ENCODE measurements at regions not wholly inside any gene's neighbourhood (a gene's known extent, or its start where the extent isn't known, plus 50 kb on each side); places are given as distances from the start of the nearest gene placed in this dataset.

GRCh38 chr2:226529556-226529955 is 270.1 kb downstream of the IRS1 start:
- H3K4me3 ChIP-seq (ENCODE audit: low read depth, low read length), result no peak overlapping the region
- TF ChIP-seq, protein P1, sequence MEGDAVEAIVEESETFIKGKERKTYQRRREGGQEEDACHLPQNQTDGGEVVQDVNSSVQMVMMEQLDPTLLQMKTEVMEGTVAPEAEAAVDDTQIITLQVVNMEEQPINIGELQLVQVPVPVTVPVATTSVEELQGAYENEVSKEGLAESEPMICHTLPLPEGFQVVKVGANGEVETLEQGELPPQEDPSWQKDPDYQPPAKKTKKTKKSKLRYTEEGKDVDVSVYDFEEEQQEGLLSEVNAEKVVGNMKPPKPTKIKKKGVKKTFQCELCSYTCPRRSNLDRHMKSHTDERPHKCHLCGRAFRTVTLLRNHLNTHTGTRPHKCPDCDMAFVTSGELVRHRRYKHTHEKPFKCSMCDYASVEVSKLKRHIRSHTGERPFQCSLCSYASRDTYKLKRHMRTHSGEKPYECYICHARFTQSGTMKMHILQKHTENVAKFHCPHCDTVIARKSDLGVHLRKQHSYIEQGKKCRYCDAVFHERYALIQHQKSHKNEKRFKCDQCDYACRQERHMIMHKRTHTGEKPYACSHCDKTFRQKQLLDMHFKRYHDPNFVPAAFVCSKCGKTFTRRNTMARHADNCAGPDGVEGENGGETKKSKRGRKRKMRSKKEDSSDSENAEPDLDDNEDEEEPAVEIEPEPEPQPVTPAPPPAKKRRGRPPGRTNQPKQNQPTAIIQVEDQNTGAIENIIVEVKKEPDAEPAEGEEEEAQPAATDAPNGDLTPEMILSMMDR (IDR thresholded peaks at IDR 0.05; ENCODE audit: insufficient read depth, low read depth, low read length, missing control alignments), result no peak
- no peak for DNase-seq (ENCODE audit: low read depth)

- TF ChIP-seq, protein P1 (IDR thresholded peaks at IDR 0.05; ENCODE audit: insufficient read depth, low read depth, low read length, missing control alignments), result no peak
- H3K4me3 ChIP-seq (ENCODE audit: low read depth, low read length), result no peak overlapping the region
- DNase-seq (ENCODE audit: low read depth), result no peak
Observed at GRCh38 chr2:226526716-226527115, 272.9 kb downstream of the IRS1 start.

DNA sequence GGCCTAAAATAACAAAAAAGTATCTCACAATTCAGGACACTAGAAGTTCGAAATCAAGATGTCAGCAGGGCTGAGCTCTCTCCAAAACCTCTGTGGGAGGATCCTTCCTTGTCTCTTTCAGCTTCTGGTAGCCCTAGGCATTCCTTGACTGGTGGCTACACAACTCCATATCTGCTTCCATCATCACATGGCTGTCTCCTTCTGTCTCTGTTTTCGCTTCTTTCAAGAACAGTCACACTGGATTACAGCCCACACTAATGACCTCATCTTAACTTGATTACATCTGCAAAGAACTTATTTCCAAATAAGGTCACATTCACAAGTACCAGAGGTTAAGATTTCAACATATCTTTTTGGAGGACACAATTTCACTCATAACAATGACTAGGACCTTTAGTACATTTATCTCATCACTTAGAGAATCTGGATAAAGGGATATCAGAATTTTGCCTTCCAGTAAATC is 275.2 kb downstream of the IRS1 start:
- no peak overlapping the region for H3K4me3 ChIP-seq (ENCODE audit: low read depth, low read length)
- TF ChIP-seq, protein P1 (IDR thresholded peaks at IDR 0.05; ENCODE audit: insufficient read depth, low read depth, low read length, missing control alignments), result no peak
- no peak for DNase-seq (ENCODE audit: low read depth)

- H3K4me3 ChIP-seq (ENCODE audit: low read depth, low read length), result no peak overlapping the region
- TF ChIP-seq, protein P1 (IDR thresholded peaks at IDR 0.05; ENCODE audit: insufficient read depth, low read depth, low read length, missing control alignments), result no peak
- no peak for DNase-seq (ENCODE audit: low read depth)
Observed at GRCh38 chr2:226520723-226521122, 278.9 kb downstream of the IRS1 start.

DNA sequence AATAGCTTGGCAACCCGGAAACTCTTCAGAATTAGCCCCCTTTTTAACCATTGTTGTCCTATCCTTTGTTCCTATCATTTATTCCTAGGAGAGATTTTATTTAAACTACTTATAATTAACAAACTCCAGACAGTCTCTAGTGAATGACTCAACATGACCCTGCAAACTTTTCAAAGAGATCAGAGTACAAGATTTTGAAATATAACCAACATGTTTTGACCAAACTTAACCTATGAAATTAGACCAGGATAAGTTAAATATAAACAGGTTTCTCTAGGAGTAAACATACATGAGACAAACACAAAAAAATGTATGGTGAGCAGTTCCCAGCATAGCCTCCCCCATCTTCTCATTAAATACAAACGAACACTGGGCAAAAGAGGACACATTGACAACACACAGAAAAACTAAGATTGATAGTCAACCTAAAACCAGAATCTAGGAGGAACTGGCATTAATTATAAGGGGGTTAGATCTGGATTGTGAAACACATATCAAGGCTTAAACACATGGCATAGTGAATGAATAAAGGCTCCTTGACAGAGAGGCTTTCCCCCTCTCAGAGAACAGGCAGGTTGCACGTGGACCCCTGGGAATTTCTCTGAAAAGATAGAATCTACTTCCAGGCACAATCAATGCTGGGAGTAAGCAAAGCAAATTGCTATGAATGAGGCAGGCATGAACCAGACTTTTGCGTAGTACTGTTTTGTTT is 284.1 kb downstream of the IRS1 start:
- no peak overlapping the region for H3K4me3 ChIP-seq (ENCODE audit: low read depth, low read length)
- DNase-seq (ENCODE audit: low read depth), result no peak
- TF ChIP-seq, protein P1 (IDR thresholded peaks at IDR 0.05; ENCODE audit: insufficient read depth, low read depth, low read length, missing control alignments), result no peak

GRCh38 chr2:226514895-226515294 is 284.7 kb downstream of the IRS1 start:
- TF ChIP-seq, protein P1 (IDR thresholded peaks at IDR 0.05; ENCODE audit: insufficient read depth, low read depth, low read length, missing control alignments), result no peak
- H3K4me3 ChIP-seq (ENCODE audit: low read depth, low read length), result no peak overlapping the region
- DNase-seq (ENCODE audit: low read depth), result no peak

- TF ChIP-seq, protein P1 (IDR thresholded peaks at IDR 0.05; ENCODE audit: insufficient read depth, low read depth, low read length, missing control alignments), result no peak
Observed at GRCh38 chr2:226511311-226511710, 288.3 kb downstream of the IRS1 start.

More at GRCh38 chr2:226511311-226511710, 288.3 kb downstream of the IRS1 start:
- no peak for DNase-seq (ENCODE audit: low read depth)
- H3K4me3 ChIP-seq (ENCODE audit: low read depth, low read length), result no peak overlapping the region
